Neural cell (in vitro differentiated cells): ENCODE measurements at regions not wholly inside any gene's neighbourhood (a gene's known extent, or its start where the extent isn't known, plus 50 kb on each side); places are given as distances from the start of the nearest gene placed in this dataset.

ENCODE experiments used
- EZH2 ChIP-seq: fragments of 200-600, 300-800 bp; shearing (Covaris generic), sonication (generic); IDR thresholded peaks from 2 replicates; pipeline ENCODE4 v1.6.1; 2014; ENCODE audit warnings: antibody characterized with exemption, low read length, borderline replicate concordance, mild to moderate bottlenecking; ENCODE audit not compliant: insufficient read depth, poor library complexity, severe bottlenecking
- TF ChIP-seq, protein P1 (sequence below): fragments of 450-650 bp; IDR thresholded peaks from 2 replicates; pipeline ENCODE4 v1.5.1; 2014; ENCODE audit warnings: antibody characterized with exemption, mild to moderate bottlenecking, moderate library complexity; ENCODE audit not compliant: poor library complexity, severe bottlenecking

DNA sequence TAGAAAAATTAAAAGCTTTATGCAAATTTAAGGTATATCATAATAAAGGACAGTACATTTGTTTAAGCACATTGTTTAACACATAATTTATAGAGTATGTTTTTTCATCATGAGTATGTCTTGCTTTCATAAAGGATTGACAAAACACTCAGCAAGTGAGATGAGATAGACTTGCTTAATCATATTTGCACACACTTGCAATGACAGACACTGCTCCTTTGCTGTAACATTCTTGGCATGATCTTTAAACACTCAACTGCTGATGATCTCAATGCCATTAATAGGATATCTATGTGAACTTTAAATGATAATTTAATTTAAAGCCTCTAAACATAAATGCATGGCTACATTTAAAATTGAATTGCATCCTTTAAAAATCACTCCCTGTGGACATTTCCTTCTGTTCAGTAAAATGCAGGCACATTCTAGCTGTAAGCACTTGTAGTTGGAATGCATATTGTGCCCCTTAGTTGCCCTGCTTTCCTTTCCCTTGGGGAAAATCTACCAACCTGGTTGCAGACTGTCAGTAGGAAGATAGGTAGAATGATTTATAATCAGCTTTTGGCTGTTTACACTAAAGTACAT lies 979.0 kb downstream of the TMTC2 start:
- TF ChIP-seq EZH2, result no peak
- TF ChIP-seq, protein P1, sequence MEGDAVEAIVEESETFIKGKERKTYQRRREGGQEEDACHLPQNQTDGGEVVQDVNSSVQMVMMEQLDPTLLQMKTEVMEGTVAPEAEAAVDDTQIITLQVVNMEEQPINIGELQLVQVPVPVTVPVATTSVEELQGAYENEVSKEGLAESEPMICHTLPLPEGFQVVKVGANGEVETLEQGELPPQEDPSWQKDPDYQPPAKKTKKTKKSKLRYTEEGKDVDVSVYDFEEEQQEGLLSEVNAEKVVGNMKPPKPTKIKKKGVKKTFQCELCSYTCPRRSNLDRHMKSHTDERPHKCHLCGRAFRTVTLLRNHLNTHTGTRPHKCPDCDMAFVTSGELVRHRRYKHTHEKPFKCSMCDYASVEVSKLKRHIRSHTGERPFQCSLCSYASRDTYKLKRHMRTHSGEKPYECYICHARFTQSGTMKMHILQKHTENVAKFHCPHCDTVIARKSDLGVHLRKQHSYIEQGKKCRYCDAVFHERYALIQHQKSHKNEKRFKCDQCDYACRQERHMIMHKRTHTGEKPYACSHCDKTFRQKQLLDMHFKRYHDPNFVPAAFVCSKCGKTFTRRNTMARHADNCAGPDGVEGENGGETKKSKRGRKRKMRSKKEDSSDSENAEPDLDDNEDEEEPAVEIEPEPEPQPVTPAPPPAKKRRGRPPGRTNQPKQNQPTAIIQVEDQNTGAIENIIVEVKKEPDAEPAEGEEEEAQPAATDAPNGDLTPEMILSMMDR, result no peak
